IMR-90 (cell line): ENCODE measurements at regions not wholly inside any gene's neighbourhood (a gene's known extent, or its start where the extent isn't known, plus 50 kb on each side); places are given as distances from the start of the nearest gene placed in this dataset.

Experiments used
- ATAC-seq: fragments of 200-7000 bp; cut with Tn5 transposase; 2 replicates; pipeline ENCODE4 v1.9.1; 2020; ENCODE audit warnings: low read depth, mild to moderate bottlenecking, moderate library complexity
- BruUV-seq: library from RNA; stranded (reverse); fragments of 400-500 nt; replicated peaks from 2 replicates; lab custom pipeline; 2021; lab: Mats Ljungman, UMichigan
- CTCF ChIA-PET: fragments of 300-600 bp; formaldehyde crosslinking; extraction: SDS; loops from one replicate; lab custom pipeline; 2021; ENCODE audit warnings: antibody characterized with exemption; lab: Yijun Ruan, JAX
- POLR2A ChIA-PET: fragments of 300-600 bp; sonication (Branson Sonifier 250); formaldehyde crosslinking; loops from one replicate; lab custom pipeline; 2022; ENCODE audit warnings: antibody characterized with exemption; ENCODE audit not compliant: unreplicated experiment; lab: Charles Lee
- DNase-seq: peaks from one replicate; pipeline ENCODE4 v3.0.0; 2013
- H2AFZ ChIP-seq: replicated peaks from 2 replicates; pipeline ENCODE3; 2013; ENCODE audit warnings: low read length, mild to moderate bottlenecking; ENCODE audit not compliant: poor library complexity
- H2AK5ac ChIP-seq: 2 replicates; pipeline ENCODE4 v1.6.1; 2013; ENCODE audit warnings: low read depth, low read length, inconsistent platforms
- H2AK9ac ChIP-seq: replicated peaks from 2 replicates; pipeline ENCODE3; 2013; ENCODE audit warnings: mild to moderate bottlenecking, low read depth, low read length, moderate library complexity; ENCODE audit not compliant: poor library complexity
- H2BK120ac ChIP-seq: 2 replicates; pipeline ENCODE4 v1.6.1; 2013; ENCODE audit warnings: low read depth, low read length, inconsistent platforms
- H2BK15ac ChIP-seq: 3 replicates; pipeline ENCODE4 v1.6.1; 2013; ENCODE audit warnings: low read depth, low read length, inconsistent platforms
- H2BK20ac ChIP-seq: 2 replicates; pipeline ENCODE4 v1.6.1; 2013; ENCODE audit warnings: low read depth, mild to moderate bottlenecking, inconsistent platforms, low read length, moderate library complexity
- H2BK5ac ChIP-seq: 2 replicates; pipeline ENCODE4 v1.6.1; 2013; ENCODE audit warnings: mild to moderate bottlenecking, low read depth, low read length, inconsistent platforms; ENCODE audit not compliant: poor library complexity, severe bottlenecking
- H3K14ac ChIP-seq: replicated peaks from 2 replicates; pipeline ENCODE4 v1.6.1; 2013; ENCODE audit warnings: low read depth, low read length, inconsistent platforms
- H3K18ac ChIP-seq: 2 replicates; pipeline ENCODE4 v1.6.1; 2013; ENCODE audit warnings: low read depth, low read length, control low read depth
- H3K23ac ChIP-seq: 2 replicates; pipeline ENCODE4 v1.6.1; 2013; ENCODE audit warnings: low read depth, low read length, inconsistent platforms
- H3K27ac ChIP-seq: 2 replicates; pipeline ENCODE4 v1.5.1; 2013; ENCODE audit warnings: mild to moderate bottlenecking, control low read depth, low read length; ENCODE audit not compliant: insufficient read depth
- H3K27me3 ChIP-seq: 2 replicates; pipeline ENCODE4 v1.6.1; 2013; ENCODE audit warnings: low read length; ENCODE audit not compliant: control insufficient read depth, insufficient read depth
- H3K36me3 ChIP-seq: 2 replicates; pipeline ENCODE4 v1.6.1; 2013; ENCODE audit warnings: low read length, mixed read lengths; ENCODE audit not compliant: control insufficient read depth, insufficient read depth
- H3K4ac ChIP-seq: 2 replicates; pipeline ENCODE4 v1.6.1; 2013; ENCODE audit warnings: low read depth, low read length, inconsistent platforms
- H3K4me1 ChIP-seq: 2 replicates; pipeline ENCODE4 v1.6.1; 2013; ENCODE audit warnings: low read length, mixed read lengths; ENCODE audit not compliant: control insufficient read depth, insufficient read depth
- H3K4me2 ChIP-seq: 2 replicates; pipeline ENCODE4 v1.6.1; 2013; ENCODE audit warnings: low read depth, mild to moderate bottlenecking, control low read depth, low read length, moderate library complexity
- H3K4me3 ChIP-seq: 2 replicates; pipeline ENCODE4 v1.5.1; 2013; ENCODE audit warnings: low read depth, mild to moderate bottlenecking, control low read depth, low read length, moderate library complexity; ENCODE audit not compliant: insufficient read depth
- H3K56ac ChIP-seq: 2 replicates; pipeline ENCODE4 v1.6.1; 2013; ENCODE audit warnings: low read length, inconsistent platforms; ENCODE audit not compliant: insufficient read depth; ENCODE audit errors: extremely low read depth
- H3K79me1 ChIP-seq, 2 experiments: 2 replicates each; pipeline ENCODE4 v1.6.1; 2013; ENCODE audit warnings: low read length in 2 of 2, inconsistent platforms in 1 of 2, low read depth in 1 of 2
- H3K9ac ChIP-seq: 2 replicates; pipeline ENCODE4 v1.6.1; 2013; ENCODE audit warnings: low read depth, low read length, control low read depth
- H3K9me1 ChIP-seq: 2 replicates; pipeline ENCODE4 v1.6.1; 2013; ENCODE audit warnings: low read length, inconsistent platforms; ENCODE audit not compliant: insufficient read depth
- H3K9me3 ChIP-seq: 2 replicates; pipeline ENCODE4 v1.6.1; 2013; ENCODE audit warnings: low read length; ENCODE audit not compliant: control insufficient read depth, insufficient read depth
- H4K20me1 ChIP-seq: 2 replicates; pipeline ENCODE4 v1.6.1; 2013; ENCODE audit warnings: low read length, inconsistent platforms; ENCODE audit not compliant: insufficient read depth
- H4K5ac ChIP-seq: 2 replicates; pipeline ENCODE4 v1.6.1; 2013; ENCODE audit warnings: mild to moderate bottlenecking, low read depth, low read length, control low read depth
- H4K8ac ChIP-seq, 2 experiments: 2 replicates each; pipeline ENCODE4 v1.6.1; 2013; ENCODE audit warnings: low read depth in 2 of 2, low read length in 2 of 2, control low read depth in 1 of 2, inconsistent platforms in 1 of 2
- H4K91ac ChIP-seq: 2 replicates; pipeline ENCODE4 v1.6.1; 2013; ENCODE audit warnings: low read depth, low read length, inconsistent platforms; ENCODE audit not compliant: insufficient read depth
- CHD1 ChIP-seq: IDR thresholded peaks from 2 replicates; pipeline ENCODE4 v1.6.1; 2012; ENCODE audit warnings: low read depth, low read length, improper control_type of control experiment
- FOS ChIP-seq: fragments of 150-350 bp; IDR thresholded peaks from 2 replicates; pipeline ENCODE4 v1.6.1; 2016; ENCODE audit warnings: low read depth, low read length
- MAFK ChIP-seq: IDR thresholded peaks from 2 replicates; pipeline ENCODE4 v1.6.1; 2012; ENCODE audit warnings: low read depth, low read length, improper control_type of control experiment
- MAZ ChIP-seq: IDR thresholded peaks from 2 replicates; pipeline ENCODE4 v1.6.1; 2012; ENCODE audit warnings: low read depth, mild to moderate bottlenecking, low read length, improper control_type of control experiment, moderate library complexity, borderline replicate concordance
- NFE2L2 ChIP-seq: fragments of 150-350 bp; IDR thresholded peaks from 2 replicates; pipeline ENCODE4 v1.6.1; 2016; ENCODE audit warnings: low read depth, mild to moderate bottlenecking, low read length
- RAD21 ChIP-seq: IDR thresholded peaks from 2 replicates; pipeline ENCODE4 v1.6.1; 2012; ENCODE audit warnings: low read length, improper control_type of control experiment
- RCOR1 ChIP-seq: IDR thresholded peaks from 2 replicates; pipeline ENCODE4 v1.6.1; 2012; ENCODE audit warnings: mild to moderate bottlenecking, low read length, improper control_type of control experiment; ENCODE audit not compliant: insufficient replicate concordance
- RFX5 ChIP-seq: IDR thresholded peaks from 2 replicates; pipeline ENCODE4 v1.8.0; 2012; ENCODE audit warnings: low read depth, mild to moderate bottlenecking, low read length, moderate library complexity
- SMC3 ChIP-seq: fragments of 150-350 bp; IDR thresholded peaks from 2 replicates; pipeline ENCODE4 v1.6.1; 2016; ENCODE audit warnings: low read depth, mild to moderate bottlenecking, antibody characterized with exemption, low read length, moderate library complexity
- USF2 ChIP-seq: fragments of 150-350 bp; IDR thresholded peaks from 2 replicates; pipeline ENCODE4 v1.6.1; 2017; ENCODE audit warnings: mild to moderate bottlenecking, antibody characterized with exemption, low read length, low read depth
- WGBS, 2 experiments: methylation state at CpG; one replicate each; pipeline versions ENCODE4 v1.1.5 to v1.1.7; 2013; ENCODE audit warnings: missing lambda C conversion rate in 2 of 2; ENCODE audit not compliant: insufficient read length in 1 of 2; ENCODE audit errors: extremely low coverage in 2 of 2; 5-methylcytosine and 5-hydroxymethylcytosine counted together
- dilution Hi-C: fragments of 300-500 bp; cut with HindIII; formaldehyde crosslinking; loops from one replicate; pipeline ENCODE4 v1.14.3; 2018; ENCODE audit warnings: low sequenced_read_pairs; ENCODE audit not compliant: unreplicated experiment
- in situ Hi-C: fragments of 300-500 bp; cut with MboI; formaldehyde crosslinking; loops from 3 replicates; pipeline ENCODE4 v1.14.3; 2019; ENCODE audit warnings: low sequenced_read_pairs, inconsistent platforms, mixed read lengths
- intact Hi-C: fragments of 100-400 bp; cut with micrococcal nuclease; formaldehyde crosslinking; loops from 2 replicates; pipeline ENCODE4 v1.10.0; 2022

GRCh38 chr14:82328442-82328841 is 794.8 kb upstream of the SEL1L start:
- no TSS peak for BruUV-seq
- no peak overlapping the region for H2AFZ ChIP-seq
- intact Hi-C loops (no loop called here), in situ Hi-C loops (no loop called here), dilution Hi-C loops (no loop called here)
- H3K56ac ChIP-seq, result no peak overlapping the region
- no peak overlapping the region for H3K18ac ChIP-seq
- no peak overlapping the region for H4K5ac ChIP-seq
- no peak overlapping the region for H3K4me3 ChIP-seq
- no peak overlapping the region for H3K4ac ChIP-seq
- H4K91ac ChIP-seq, result no peak overlapping the region
- TF ChIP-seq RAD21 (no peak), NFE2L2 (no peak), MAZ (no peak), RCOR1 (no peak), SMC3 (no peak), USF2 (no peak), RFX5 (no peak), MAFK (no peak), FOS (no peak), CHD1 (no peak)
- POLR2A ChIA-PET, result no interaction called here
- H3K4me1 ChIP-seq, result no peaks in the 10 kb centered on the region
- CTCF ChIA-PET, result no interaction called here
- H3K27me3 ChIP-seq, result no peaks in the 10 kb centered on the region
- H2AK9ac ChIP-seq, result no peak overlapping the region
- no peak for ATAC-seq
- no peak overlapping the region for H3K14ac ChIP-seq
- no peak overlapping the region for H3K23ac ChIP-seq
- H3K79me1 ChIP-seq, result no peaks in the 10 kb centered on the region
- no peak overlapping the region for H3K4me2 ChIP-seq
- no peak overlapping the region for H2AK5ac ChIP-seq
- no peak for DNase-seq
- no CpG with 5 or more reads among the region's 4 CpGs for WGBS, 2 experiments
- no peaks in the 10 kb centered on the region for H4K20me1 ChIP-seq
- H3K9me3 ChIP-seq, result peaks cover 8% of the 10 kb centered on the region
- no peak overlapping the region for H3K9ac ChIP-seq
- H2BK20ac ChIP-seq, result no peak overlapping the region
- no peak overlapping the region for H4K8ac ChIP-seq
- H2BK120ac ChIP-seq, result no peak overlapping the region
- H2BK15ac ChIP-seq, result no peak overlapping the region
- no peak overlapping the region for H3K27ac ChIP-seq
- no peaks in the 10 kb centered on the region for H3K9me1 ChIP-seq
- no peak overlapping the region for H2BK5ac ChIP-seq
- H3K36me3 ChIP-seq, result no peaks in the 10 kb centered on the region
